K562 (cell line): ENCODE measurements at regions not wholly inside any gene's neighbourhood (a gene's known extent, or its start where the extent isn't known, plus 50 kb on each side); places are given as distances from the start of the nearest gene placed in this dataset.

ENCODE experiments used
- ATAC-seq: fragments of 200-7000 bp; cut with Tn5 transposase; 3 replicates; pipeline ENCODE4 v1.9.1; 2020; ENCODE audit warnings: moderate library complexity
- BruUV-seq: library from RNA; stranded (reverse); fragments of 400-500 nt; replicated peaks from 2 replicates; lab custom pipeline; 2021; lab: Mats Ljungman, UMichigan
- CTCF ChIA-PET: fragments of 300-600 bp; formaldehyde crosslinking; extraction: SDS; loops from one replicate; lab custom pipeline; 2021; ENCODE audit warnings: low intra/inter-chr PET ratio; lab: Yijun Ruan, JAX
- POLR2A ChIA-PET: fragments of 300-600, 350-650 bp; sonication (Branson Sonifier 250); formaldehyde crosslinking; extraction: SDS; loops from one replicate; lab custom pipeline; 2021; ENCODE audit warnings: antibody characterized with exemption, inconsistent platforms; lab: Yijun Ruan, JAX
- DNase-seq, 4 experiments: peaks; one replicate each; pipeline versions ENCODE4 v3.0.0 to v3.0.0-alpha.2; 2011 to 2018; ENCODE audit warnings: low spot score in 3 of 4, mixed read lengths in 3 of 4; ENCODE audit errors: extremely low read depth in 1 of 4
- FAIRE-seq: peaks from 2 replicates; lab custom pipeline; 2011; peaks lifted over from hg19 to GRCh38; lab: Jason Lieb, UNC
- H2AFZ ChIP-seq: 2 replicates; pipeline ENCODE4 v1.6.0; 2011; ENCODE audit warnings: low read depth, low read length, control low read depth, inconsistent platforms
- H3K27ac ChIP-seq: fragments of 200-600 bp; 3 replicates; pipeline ENCODE4 v1.8.0; 2011; ENCODE audit warnings: low read depth, mild to moderate bottlenecking, control low read depth, inconsistent platforms, low read length, moderate library complexity, mixed read lengths; ENCODE audit errors: extremely low read depth
- H3K27me3 ChIP-seq, 2 experiments: fragments of 300-600 bp in 1 of 2; 2 replicates in 1 of 2; 3 replicates in 1 of 2; pipeline versions ENCODE4 v1.6.0 to v1.8.0; 2011; ENCODE audit warnings: inconsistent platforms in 2 of 2, low read length in 2 of 2, mild to moderate bottlenecking in 1 of 2, mixed read lengths in 1 of 2, moderate library complexity in 1 of 2; ENCODE audit not compliant: control insufficient read depth in 2 of 2, insufficient read depth in 2 of 2
- H3K36me3 ChIP-seq: fragments of 300-600 bp; 3 replicates; pipeline ENCODE4 v1.8.0; 2011; ENCODE audit warnings: mild to moderate bottlenecking, low read length, inconsistent platforms; ENCODE audit not compliant: control insufficient read depth, insufficient read depth
- H3K4me1 ChIP-seq, 2 experiments: fragments of 200-600 bp in 1 of 2; replicated peaks in 1 of 2; 2 replicates in 1 of 2; 3 replicates in 1 of 2; pipeline versions ENCODE4 v1.5.1 to v1.8.0; 2011; ENCODE audit warnings: inconsistent platforms in 2 of 2, low read length in 2 of 2, mild to moderate bottlenecking in 1 of 2, mixed read lengths in 1 of 2, moderate library complexity in 1 of 2; ENCODE audit not compliant: control insufficient read depth in 2 of 2, insufficient read depth in 2 of 2
- H3K4me2 ChIP-seq: 2 replicates; pipeline ENCODE4 v1.6.1; 2011; ENCODE audit warnings: low read length, control low read depth, inconsistent platforms, mixed read lengths; ENCODE audit not compliant: insufficient read depth
- H3K4me3 ChIP-seq: fragments of 200-600 bp; sonication (generic), shearing (Covaris generic); 2 replicates; pipeline ENCODE4 v1.5.1; 2016; ENCODE audit warnings: control low read depth, inconsistent platforms
- H3K79me2 ChIP-seq: fragments of 200-600 bp; 3 replicates; pipeline ENCODE4 v1.8.0; 2011; ENCODE audit warnings: low read length, inconsistent platforms; ENCODE audit not compliant: control insufficient read depth, insufficient read depth
- H3K9ac ChIP-seq, 2 experiments: 2 replicates each; pipeline versions ENCODE4 v1.6.0 to v1.6.1; 2011; ENCODE audit warnings: low read depth in 2 of 2, low read length in 2 of 2, control low read depth in 1 of 2, inconsistent platforms in 1 of 2, mild to moderate bottlenecking in 1 of 2, mixed read lengths in 1 of 2; ENCODE audit not compliant: insufficient read depth in 1 of 2
- H3K9me1 ChIP-seq: one replicate; pipeline ENCODE4 v1.6.0; 2011; ENCODE audit warnings: inconsistent platforms, mild to moderate bottlenecking, low read length, moderate library complexity; ENCODE audit not compliant: control insufficient read depth, insufficient read depth
- H3K9me3 ChIP-seq: replicated peaks from 2 replicates; pipeline ENCODE4 v1.5.1; 2011; ENCODE audit warnings: low read depth, low read length, inconsistent platforms; ENCODE audit not compliant: control insufficient read depth, insufficient read depth
- H4K20me1 ChIP-seq: replicated peaks from 2 replicates; pipeline ENCODE4 v1.6.1; 2011; ENCODE audit warnings: low read length, inconsistent platforms, mixed read lengths; ENCODE audit not compliant: control insufficient read depth, insufficient read depth
- BRCA1 ChIP-seq, 2 experiments: fragments of 450-650 bp in 1 of 2; sonication (generic) in 1 of 2; formaldehyde crosslinking in 1 of 2; IDR thresholded peaks; 2 replicates each; pipeline versions ENCODE4 v1.5.0 to v1.6.1; 2017 to 2020; ENCODE audit warnings: mild to moderate bottlenecking in 1 of 2, missing genetic modification reagents in 1 of 2
- CREB3 ChIP-seq: fragments of 450-650 bp; conservative IDR thresholded peaks from 2 replicates; pipeline ENCODE4 v1.6.1; 2016; ENCODE audit warnings: missing genetic modification characterization, low read depth, mild to moderate bottlenecking, missing compliant biosample characterization, moderate library complexity
- HDAC1 ChIP-seq, 2 experiments: fragments of 450-650 bp; IDR thresholded peaks; 2 replicates each; pipeline ENCODE4 v1.6.1; 2016 to 2017; ENCODE audit warnings: inconsistent platforms in 1 of 2, mild to moderate bottlenecking in 1 of 2, moderate library complexity in 1 of 2
- HNRNPLL ChIP-seq: fragments of 200-400 bp; formaldehyde crosslinking; IDR thresholded peaks from 2 replicates; pipeline ENCODE4 v1.6.1; 2017; ENCODE audit warnings: low read length, low read depth, mild to moderate bottlenecking; ENCODE audit not compliant: poor library complexity, severe bottlenecking
- MAFF ChIP-seq: IDR thresholded peaks from 2 replicates; pipeline ENCODE4 v1.6.1; 2012; ENCODE audit warnings: low read length, improper control_type of control experiment
- NFATC3 ChIP-seq: fragments of 450-650 bp; IDR thresholded peaks from 2 replicates; pipeline ENCODE4 v1.6.1; 2017; ENCODE audit warnings: mild to moderate bottlenecking
- PKNOX1 ChIP-seq: fragments of 450-650 bp; IDR thresholded peaks from 2 replicates; pipeline ENCODE4 v1.6.1; 2016
- RCOR1 ChIP-seq, 2 experiments: IDR thresholded peaks; 2 replicates each; pipeline ENCODE4 v1.6.1; 2012; ENCODE audit warnings: low read depth in 2 of 2, low read length in 2 of 2, borderline replicate concordance in 1 of 2, improper control_type of control experiment in 1 of 2
- SIRT6 ChIP-seq: IDR thresholded peaks from one replicate; pipeline ENCODE4 v1.6.1; 2012; ENCODE audit warnings: low read depth, mild to moderate bottlenecking, control low read depth, inconsistent platforms, low read length, moderate library complexity
- SRSF3 ChIP-seq: fragments of 200-400 bp; formaldehyde crosslinking; IDR thresholded peaks from 2 replicates; pipeline ENCODE4 v1.6.1; 2016; ENCODE audit warnings: mild to moderate bottlenecking, low read length, moderate library complexity; ENCODE audit not compliant: insufficient read depth
- TBP ChIP-seq: optimal IDR thresholded peaks from 2 replicates; pipeline ENCODE3; 2011; ENCODE audit warnings: low read depth, low read length, improper control_type of control experiment
- ZKSCAN3 ChIP-seq: fragments of 250-450 bp; sonication (Bioruptor Pico); IDR thresholded peaks from 2 replicates; pipeline ENCODE4 v1.4.0; 2020
- ZNF232 ChIP-seq: sonication (generic); formaldehyde crosslinking; IDR thresholded peaks from 2 replicates; pipeline ENCODE4 v1.8.0; 2022; ENCODE audit warnings: mild to moderate bottlenecking, missing genetic modification reagents
- ZNF717 ChIP-seq: fragments of 250-450 bp; sonication (Bioruptor Pico); IDR thresholded peaks from 2 replicates; pipeline ENCODE4 v1.5.0; 2021
- WGBS: fragments of 100-300 bp; shearing (Covaris generic); methylation state at CpG from one replicate; pipeline ENCODE4 v1.1.6; 2016; ENCODE audit warnings: low coverage, mixed read lengths; ENCODE audit not compliant: insufficient coverage; ENCODE audit errors: missing lambda C conversion rate; 5-methylcytosine and 5-hydroxymethylcytosine counted together
- in situ Hi-C: fragments of 300-500 bp; cut with MboI; formaldehyde crosslinking; loops from 4 replicates; pipeline ENCODE4 v1.15.0; 2018; ENCODE audit warnings: inconsistent platforms, mixed read lengths
- intact Hi-C: fragments of 100-400 bp; cut with micrococcal nuclease; formaldehyde crosslinking; loops from 2 replicates; pipeline ENCODE4 v1.14.2; 2022
- TF ChIP-seq, protein P1 (sequence below): sonication (generic); formaldehyde crosslinking; IDR thresholded peaks from 2 replicates; pipeline ENCODE4 v1.8.1; 2023; ENCODE audit warnings: mild to moderate bottlenecking, missing genetic modification reagents, moderate library complexity
- TF ChIP-seq, protein P2 (sequence below): fragments of 250-450 bp; sonication (Bioruptor Pico); IDR thresholded peaks from 2 replicates; pipeline ENCODE4 v1.4.0; 2020; ENCODE audit warnings: mild to moderate bottlenecking, moderate library complexity

GRCh38 chr14:50027816-50028215 is 88.6 kb downstream of the VCPKMT start:
- H3K4me3 ChIP-seq = no peak overlapping the region
- BruUV-seq = no TSS peak
- intact Hi-C loops (no loop called here), in situ Hi-C loops (no loop called here)
- no peaks in the 10 kb centered on the region for H3K9me1 ChIP-seq
- no peak for TF ChIP-seq ZNF717 (CRISPR knock-in tag)
- no peak for TF ChIP-seq SIRT6
- TF ChIP-seq, protein P1, sequence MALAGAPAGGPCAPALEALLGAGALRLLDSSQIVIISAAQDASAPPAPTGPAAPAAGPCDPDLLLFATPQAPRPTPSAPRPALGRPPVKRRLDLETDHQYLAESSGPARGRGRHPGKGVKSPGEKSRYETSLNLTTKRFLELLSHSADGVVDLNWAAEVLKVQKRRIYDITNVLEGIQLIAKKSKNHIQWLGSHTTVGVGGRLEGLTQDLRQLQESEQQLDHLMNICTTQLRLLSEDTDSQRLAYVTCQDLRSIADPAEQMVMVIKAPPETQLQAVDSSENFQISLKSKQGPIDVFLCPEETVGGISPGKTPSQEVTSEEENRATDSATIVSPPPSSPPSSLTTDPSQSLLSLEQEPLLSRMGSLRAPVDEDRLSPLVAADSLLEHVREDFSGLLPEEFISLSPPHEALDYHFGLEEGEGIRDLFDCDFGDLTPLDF (CRISPR knock-in tag) = no peak
- TF ChIP-seq, protein P2, sequence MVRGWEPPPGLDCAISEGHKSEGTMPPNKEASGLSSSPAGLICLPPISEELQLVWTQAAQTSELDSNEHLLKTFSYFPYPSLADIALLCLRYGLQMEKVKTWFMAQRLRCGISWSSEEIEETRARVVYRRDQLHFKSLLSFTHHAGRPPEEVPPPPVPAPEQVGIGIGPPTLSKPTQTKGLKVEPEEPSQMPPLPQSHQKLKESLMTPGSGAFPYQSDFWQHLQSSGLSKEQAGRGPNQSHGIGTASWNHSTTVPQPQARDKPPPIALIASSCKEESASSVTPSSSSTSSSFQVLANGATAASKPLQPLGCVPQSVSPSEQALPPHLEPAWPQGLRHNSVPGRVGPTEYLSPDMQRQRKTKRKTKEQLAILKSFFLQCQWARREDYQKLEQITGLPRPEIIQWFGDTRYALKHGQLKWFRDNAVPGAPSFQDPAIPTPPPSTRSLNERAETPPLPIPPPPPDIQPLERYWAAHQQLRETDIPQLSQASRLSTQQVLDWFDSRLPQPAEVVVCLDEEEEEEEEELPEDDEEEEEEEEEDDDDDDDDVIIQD = no peak
- no peak for TF ChIP-seq MAFF
- no peak for TF ChIP-seq PKNOX1
- TF ChIP-seq CREB3 (tag) = no peak
- no peak for TF ChIP-seq BRCA1 (IDR thresholded peaks at IDR 0.05)
- no peak for TF ChIP-seq BRCA1 (CRISPR knock-in tag; IDR thresholded peaks at IDR 0.05)
- TF ChIP-seq ZKSCAN3 (CRISPR knock-in tag) = no peak
- TF ChIP-seq RCOR1 (IDR thresholded peaks at IDR 0.05; ENCODE audit: borderline replicate concordance in 1 of 2, low read depth in 2 of 2, low read length in 2 of 2) = no peak
- no peak for TF ChIP-seq NFATC3
- TF ChIP-seq ZNF232 = no peak
- no peak for TF ChIP-seq HNRNPLL
- no peak for TF ChIP-seq TBP
- TF ChIP-seq HDAC1 (IDR thresholded peaks at IDR 0.05) = no peak
- no peak for TF ChIP-seq SRSF3
- no peak overlapping the region for H3K9ac ChIP-seq
- H3K27me3 ChIP-seq = no peaks in the 10 kb centered on the region
- no peaks in the 10 kb centered on the region for H3K9me3 ChIP-seq
- CTCF ChIA-PET = no interaction called here
- POLR2A ChIA-PET = interaction anchor here (0.7 to 0.9 kb wide), 3 partner anchors 10 to 338 kb away, joined by 3 read pairs; no protein-coding TSS in a partner anchor
- H2AFZ ChIP-seq = no peak overlapping the region
- H3K79me2 ChIP-seq = no peaks in the 10 kb centered on the region
- DNase-seq = no peak
- H3K36me3 ChIP-seq = no peaks in the 10 kb centered on the region
- ATAC-seq = no peak
- H3K27ac ChIP-seq = no peak overlapping the region
- FAIRE-seq = no peak
- H4K20me1 ChIP-seq = no peaks in the 10 kb centered on the region
- no peak overlapping the region for H3K4me2 ChIP-seq
- H3K4me1 ChIP-seq = peaks cover 3 to 6% of the 10 kb centered on the region in 2 experiments; a peak in 3 of 5 replicates
- 71% methylated on average over 4 of the region's 4 CpGs for WGBS
